Gastrocnemius medialis (tissue), 4 donors: ENCODE measurements at regions not wholly inside any gene's neighbourhood (a gene's known extent, or its start where the extent isn't known, plus 50 kb on each side); places are given as distances from the start of the nearest gene placed in this dataset.

Source experiments
- ATAC-seq, 2 donors: fragments of 150-250 bp; one replicate each; pipeline ENCODE4 v1.9.1; 2016
- DNase-seq, 2 donors: peaks; one replicate each; pipeline ENCODE4 v3.0.0-alpha.2; 2019
- H3K27ac ChIP-seq, 4 donors: fragments of 200-600 bp; sonication (generic); 1 replicate in 1 of 4; 2 replicates in 3 of 4; pipeline ENCODE4 v1.5.1; 2016 to 2018; ENCODE audit warnings: mild to moderate bottlenecking in 2 of 4, moderate library complexity in 1 of 4
- H3K27me3 ChIP-seq, 3 donors: fragments of 200-600 bp; sonication (generic) in 2 of 3; 1 replicate in 1 of 3; 2 replicates in 2 of 3; pipeline versions ENCODE4 v1.5.1 to v1.6.0; 2016 to 2019; ENCODE audit warnings: mild to moderate bottlenecking in 1 of 3, moderate library complexity in 1 of 3
- H3K36me3 ChIP-seq, 2 donors: fragments of 200-600 bp; sonication (generic) in 1 of 2; one replicate each; pipeline ENCODE4 v1.5.1; 2017 to 2018
- H3K4me1 ChIP-seq, 2 donors: fragments of 200-600 bp; sonication (generic) in 1 of 2; one replicate each; pipeline ENCODE4 v1.5.1; 2016 to 2017; ENCODE audit warnings: mild to moderate bottlenecking in 2 of 2
- H3K4me3 ChIP-seq, 4 donors: fragments of 200-600 bp; sonication (generic) in 3 of 4; 1 replicate in 1 of 4; 2 replicates in 3 of 4; pipeline ENCODE4 v1.5.1; 2016 to 2019; ENCODE audit warnings: mild to moderate bottlenecking in 2 of 4
- H3K9me3 ChIP-seq, 3 donors: fragments of 200-600 bp; sonication (generic) in 2 of 3; 1 replicate in 1 of 3; 2 replicates in 2 of 3; pipeline ENCODE4 v1.5.1; 2016 to 2019
- CTCF ChIP-seq, 5 experiments: fragments of 450-650 bp in 3 of 5; fragments of 200-600 bp in 2 of 5; sonication (generic) in 2 of 5; IDR thresholded peaks in 4 of 5; conservative IDR thresholded peaks in 1 of 5; 1 replicate in 4 of 5; 2 replicates in 1 of 5; pipeline ENCODE4 v1.5.1; 2016 to 2019; ENCODE audit warnings: antibody characterized with exemption in 5 of 5, mild to moderate bottlenecking in 3 of 5, moderate library complexity in 3 of 5
- POLR2A ChIP-seq, 2 donors: fragments of 450-650 bp; IDR thresholded peaks; one replicate each; pipeline ENCODE4 v1.6.1; 2017; ENCODE audit warnings: antibody characterized with exemption in 2 of 2, mild to moderate bottlenecking in 2 of 2, moderate library complexity in 2 of 2
- in situ Hi-C, 4 donors: fragments of 200-750 bp; cut with MboI; loops; one replicate each; pipeline versions ENCODE4 v1.15.0 to v1.8.0; 2017; ENCODE audit warnings: low sequenced_read_pairs in 4 of 4
- intact Hi-C: fragments of 100-400 bp; cut with DNase I; formaldehyde crosslinking; loops from one replicate; pipeline ENCODE4 v1.15.1; 2023; ENCODE audit warnings: low total_unique reads

GRCh38 chr12:33795536-33795935 lies 226.8 kb upstream of the ALG10 start:
- no peaks in the 10 kb centered on the region for H3K36me3 ChIP-seq
- no peaks in the 10 kb centered on the region for H3K4me1 ChIP-seq
- intact Hi-C loops (no loop called here), in situ Hi-C loops (no loop called here)
- ATAC-seq = no peak
- H3K27ac ChIP-seq = no peak overlapping the region
- H3K4me3 ChIP-seq = no peak overlapping the region
- no peaks in the 10 kb centered on the region for H3K9me3 ChIP-seq
- no peak for DNase-seq
- no peaks in the 10 kb centered on the region for H3K27me3 ChIP-seq
- no peak for TF ChIP-seq CTCF (IDR thresholded peaks at IDR 0.05 in 4 of 5, conservative IDR thresholded peaks at IDR 0.05 in 1 of 5)
- no peak for TF ChIP-seq POLR2A (IDR thresholded peaks at IDR 0.05)

- TF ChIP-seq CTCF (IDR thresholded peaks at IDR 0.05 in 4 of 5, conservative IDR thresholded peaks at IDR 0.05 in 1 of 5) (no peak), POLR2A (IDR thresholded peaks at IDR 0.05) (no peak)
- no peaks in the 10 kb centered on the region for H3K4me1 ChIP-seq
- H3K9me3 ChIP-seq = no peaks in the 10 kb centered on the region
- DNase-seq = no peak
- ATAC-seq = no peak
- no peaks in the 10 kb centered on the region for H3K27me3 ChIP-seq
- intact Hi-C loops (no loop called here), in situ Hi-C loops (no loop called here)
- H3K36me3 ChIP-seq = no peaks in the 10 kb centered on the region
- no peak overlapping the region for H3K27ac ChIP-seq
- no peak overlapping the region for H3K4me3 ChIP-seq
Observed at GRCh38 chr12:33813536-33813935, 208.8 kb upstream of the ALG10 start.

DNA sequence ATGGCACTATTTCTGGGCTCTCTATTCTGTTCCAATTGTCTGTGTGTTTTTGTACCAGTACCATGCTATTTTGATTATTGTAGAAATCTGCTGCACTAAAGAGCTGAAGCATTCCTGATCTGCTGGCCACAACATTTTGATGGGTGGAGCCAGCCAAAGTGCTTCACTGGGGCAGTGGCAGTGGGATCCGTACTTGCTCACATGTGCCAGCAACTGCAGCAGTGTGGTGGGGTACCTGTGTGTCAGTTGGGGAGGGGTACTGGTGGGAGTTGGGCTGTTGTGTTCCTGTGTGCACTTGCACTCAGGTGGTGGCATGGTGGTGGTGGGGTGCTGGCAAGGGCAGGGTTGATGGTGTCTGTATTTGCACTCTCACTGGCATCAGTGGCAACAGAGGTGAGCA lies 204.6 kb upstream of the ALG10 start:
- in situ Hi-C loops (no loop called here), intact Hi-C loops (no loop called here)
- H3K36me3 ChIP-seq = no peaks in the 10 kb centered on the region
- no peaks in the 10 kb centered on the region for H3K27me3 ChIP-seq
- ATAC-seq (no peak), DNase-seq (no peak)
- H3K4me1 ChIP-seq = no peaks in the 10 kb centered on the region
- H3K4me3 ChIP-seq = no peak overlapping the region
- no peak overlapping the region for H3K27ac ChIP-seq
- TF ChIP-seq CTCF (IDR thresholded peaks at IDR 0.05 in 4 of 5, conservative IDR thresholded peaks at IDR 0.05 in 1 of 5) (no peak), POLR2A (IDR thresholded peaks at IDR 0.05) (no peak)
- no peaks in the 10 kb centered on the region for H3K9me3 ChIP-seq

GRCh38 chr12:33818313-33818712 lies 204.0 kb upstream of the ALG10 start:
- Histone ChIP-seq H3K4me3 (no peak overlapping the region), H3K36me3 (no peaks in the 10 kb centered on the region), H3K4me1 (no peaks in the 10 kb centered on the region), H3K27me3 (no peaks in the 10 kb centered on the region), H3K9me3 (no peaks in the 10 kb centered on the region), H3K27ac (no peak overlapping the region)
- intact Hi-C loops = no loop called here
- TF ChIP-seq POLR2A (IDR thresholded peaks at IDR 0.05) (no peak), CTCF (IDR thresholded peaks at IDR 0.05 in 4 of 5, conservative IDR thresholded peaks at IDR 0.05 in 1 of 5) (no peak)
- no peak for DNase-seq
- no peak for ATAC-seq
- in situ Hi-C loops = no loop called here

GRCh38 chr12:33825442-33825841 lies 196.9 kb upstream of the ALG10 start:
- Histone ChIP-seq H3K9me3 (no peaks in the 10 kb centered on the region), H3K36me3 (no peaks in the 10 kb centered on the region), H3K27ac (no peak overlapping the region), H3K27me3 (no peaks in the 10 kb centered on the region), H3K4me3 (no peak overlapping the region), H3K4me1 (no peaks in the 10 kb centered on the region)
- intact Hi-C loops = no loop called here
- TF ChIP-seq CTCF (IDR thresholded peaks at IDR 0.05 in 4 of 5, conservative IDR thresholded peaks at IDR 0.05 in 1 of 5) (no peak), POLR2A (IDR thresholded peaks at IDR 0.05) (no peak)
- DNase-seq (no peak), ATAC-seq (no peak)
- in situ Hi-C loops = no loop called here
